PFSK-1 (cell line): ENCODE measurements at regions not wholly inside any gene's neighbourhood (a gene's known extent, or its start where the extent isn't known, plus 50 kb on each side); places are given as distances from the start of the nearest gene placed in this dataset.

ENCODE experiments used
- POLR2AphosphoS5 ChIP-seq: IDR thresholded peaks from 2 replicates; pipeline ENCODE4 v1.6.1; 2012; ENCODE audit warnings: low read depth, mild to moderate bottlenecking, control low read depth, low read length, moderate library complexity
- SIN3A ChIP-seq: IDR thresholded peaks from 2 replicates; pipeline ENCODE4 v1.6.1; 2012; ENCODE audit warnings: mild to moderate bottlenecking, low read length, moderate library complexity, borderline replicate concordance; ENCODE audit not compliant: insufficient read depth
- TAF1 ChIP-seq: IDR thresholded peaks from 2 replicates; pipeline ENCODE4 v1.6.1; 2012; ENCODE audit warnings: low read length, control low read depth, borderline replicate concordance; ENCODE audit not compliant: insufficient read depth

DNA sequence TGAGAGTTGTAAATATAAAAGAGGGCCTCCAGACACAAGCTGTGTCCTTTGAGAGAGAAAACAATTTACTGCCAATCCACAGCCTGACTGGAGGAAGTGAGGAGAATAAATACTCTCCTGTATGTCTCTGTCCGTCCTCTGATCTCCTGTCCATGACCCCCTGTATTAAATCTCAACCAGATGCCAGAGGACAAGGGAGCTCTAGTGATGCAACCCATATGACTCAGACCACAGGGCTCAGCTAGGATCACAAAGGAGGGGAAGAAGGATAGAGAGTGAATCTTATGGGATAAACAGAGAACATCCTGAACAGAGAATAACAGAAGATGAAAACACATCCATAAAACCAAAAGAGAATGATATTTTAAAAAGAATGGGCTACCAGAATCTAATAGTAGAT, 482.6 kb downstream of the PLOD2 start:
- no peak for TF ChIP-seq SIN3A
- no peak for TF ChIP-seq POLR2AphosphoS5
- TF ChIP-seq TAF1: no peak
